ENCODE measurements at regions not wholly inside any gene's neighbourhood (a gene's known extent, or its start where the extent isn't known, plus 50 kb on each side); places are given as distances from the start of the nearest gene placed in this dataset.

GRCh38 chr12:119245904-119246494, 67.3 kb downstream of the HSPB8 start:
- no peaks in the 10 kb centered on the region for H3K4me1 ChIP-seq (ENCODE audit: control insufficient read depth, insufficient read depth, low read length, poor library complexity, severe bottlenecking)
- H3K27me3 ChIP-seq (ENCODE audit: control insufficient read depth, insufficient read depth, low read length): no peaks in the 10 kb centered on the region
- DNase-seq (no peak), ATAC-seq (ENCODE audit: low read depth in 2 of 2) (no peak)
- no peak overlapping the region for H3K27ac ChIP-seq (ENCODE audit: insufficient read depth, low read length, poor library complexity, severe bottlenecking)
- H3K36me3 ChIP-seq (ENCODE audit: control insufficient read depth, insufficient read depth, low read length): no peaks in the 10 kb centered on the region
- Mint-ChIP-seq H3K4me3 (no peak overlapping the region), H3K27ac (no peak overlapping the region), H3K27me3 (peaks cover 11% of the 10 kb centered on the region), H3K36me3 (no peaks in the 10 kb centered on the region), H3K4me1 (no peaks in the 10 kb centered on the region), H3K9me3 (no peaks in the 10 kb centered on the region)
- no peak overlapping the region for H3K4me3 ChIP-seq (ENCODE audit: low read depth, low read length)
- H3K9me3 ChIP-seq (ENCODE audit: control insufficient read depth in 2 of 2, low read length in 2 of 2): no peaks in the 10 kb centered on the region

DNA sequence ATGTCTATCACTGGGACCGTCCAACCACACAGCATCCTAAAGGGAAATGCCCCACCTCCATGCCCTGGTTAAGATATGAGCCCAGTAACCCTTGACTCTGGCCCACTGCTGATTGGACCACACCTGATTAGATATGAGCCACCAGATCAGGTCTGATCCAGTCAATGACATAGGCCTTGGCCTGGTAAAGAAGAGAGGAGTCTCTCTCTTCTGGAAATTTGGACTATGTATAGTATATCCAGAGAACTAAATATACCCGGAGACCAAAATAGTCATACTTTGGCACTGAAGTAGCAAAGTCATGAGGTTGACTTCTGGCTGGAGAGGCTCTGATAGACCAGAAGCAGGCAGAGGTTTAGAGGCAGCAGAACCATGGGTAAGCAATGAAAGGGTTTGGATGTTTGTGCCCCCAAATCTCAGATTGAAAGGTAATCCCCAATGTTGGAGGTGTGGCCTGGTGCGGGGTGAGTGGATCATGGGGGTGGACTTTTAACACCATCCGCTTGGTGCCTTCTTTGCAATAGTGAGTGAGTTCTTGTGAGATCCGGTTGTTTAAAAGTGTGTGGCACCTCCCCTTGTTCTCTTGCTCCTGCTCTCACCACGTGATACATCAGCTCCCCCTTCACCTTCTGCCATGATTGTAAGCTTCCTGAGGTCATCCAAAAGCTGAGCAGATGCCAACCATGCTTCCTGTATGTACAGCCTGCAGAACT, 68.4 kb downstream of the HSPB8 start:
- H3K4me1 ChIP-seq (ENCODE audit: control insufficient read depth, insufficient read depth, low read length, poor library complexity, severe bottlenecking): no peaks in the 10 kb centered on the region

GRCh38 chr12:119247720-119248043, 69.0 kb downstream of the HSPB8 start:
- Histone ChIP-seq H3K27ac (ENCODE audit: insufficient read depth, low read length, poor library complexity, severe bottlenecking) (no peak overlapping the region), H3K4me3 (ENCODE audit: low read depth, low read length) (no peak overlapping the region), H3K4me1 (ENCODE audit: control insufficient read depth, insufficient read depth, low read length, poor library complexity, severe bottlenecking) (no peaks in the 10 kb centered on the region), H3K27me3 (ENCODE audit: control insufficient read depth, insufficient read depth, low read length) (no peaks in the 10 kb centered on the region), H3K9me3 (ENCODE audit: control insufficient read depth in 2 of 2, low read length in 2 of 2) (no peaks in the 10 kb centered on the region), H3K36me3 (ENCODE audit: control insufficient read depth, insufficient read depth, low read length) (no peaks in the 10 kb centered on the region)
- H3K27ac Mint-ChIP-seq: no peak overlapping the region
- DNase-seq (no peak), ATAC-seq (ENCODE audit: low read depth in 2 of 2) (no peak)
- peaks cover 7% of the 10 kb centered on the region for H3K27me3 Mint-ChIP-seq
- H3K4me3 Mint-ChIP-seq: no peak overlapping the region
- no peaks in the 10 kb centered on the region for H3K36me3 Mint-ChIP-seq
- no peaks in the 10 kb centered on the region for H3K4me1 Mint-ChIP-seq
- no peaks in the 10 kb centered on the region for H3K9me3 Mint-ChIP-seq

More for the DNA sequence above, 68.4 kb downstream of the HSPB8 start:
- peaks cover 8% of the 10 kb centered on the region for H3K27me3 Mint-ChIP-seq
- Histone ChIP-seq H3K4me3 (ENCODE audit: low read depth, low read length) (no peak overlapping the region), H3K27me3 (ENCODE audit: control insufficient read depth, insufficient read depth, low read length) (no peaks in the 10 kb centered on the region), H3K36me3 (ENCODE audit: control insufficient read depth, insufficient read depth, low read length) (no peaks in the 10 kb centered on the region), H3K9me3 (ENCODE audit: control insufficient read depth in 2 of 2, low read length in 2 of 2) (no peaks in the 10 kb centered on the region), H3K27ac (ENCODE audit: insufficient read depth, low read length, poor library complexity, severe bottlenecking) (no peak overlapping the region)
- H3K9me3 Mint-ChIP-seq: no peaks in the 10 kb centered on the region
- H3K27ac Mint-ChIP-seq: no peak overlapping the region
- ATAC-seq (ENCODE audit: low read depth in 2 of 2) (no peak), DNase-seq (no peak)
- H3K4me3 Mint-ChIP-seq: no peak overlapping the region
- H3K4me1 Mint-ChIP-seq: no peaks in the 10 kb centered on the region
- no peaks in the 10 kb centered on the region for H3K36me3 Mint-ChIP-seq

- no peak for ATAC-seq (ENCODE audit: low read depth in 2 of 2)
- no peaks in the 10 kb centered on the region for H3K4me1 Mint-ChIP-seq
Observed at GRCh38 chr12:119249383-119250155, 70.8 kb downstream of the HSPB8 start.

DNA sequence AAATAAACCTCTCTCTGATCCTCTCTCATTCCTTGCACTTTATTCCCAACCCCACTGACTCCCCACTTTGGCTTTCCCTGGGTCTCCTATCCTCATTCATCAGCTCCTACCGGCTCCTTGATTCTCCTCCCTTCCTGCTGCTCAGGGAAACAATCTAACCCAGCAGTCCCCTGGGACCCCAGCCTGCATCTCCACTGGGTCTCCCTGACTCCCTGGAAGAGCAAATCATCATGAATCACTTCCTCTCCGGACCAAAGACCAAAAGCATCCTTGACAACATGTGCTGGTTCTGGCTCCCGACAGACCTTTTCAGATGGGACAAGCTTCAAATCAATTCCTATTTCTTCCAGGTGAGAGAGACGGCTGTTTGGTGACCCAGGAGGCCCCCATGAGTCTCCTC, 76.6 kb downstream of the HSPB8 start:
- no peak overlapping the region for H3K4me3 ChIP-seq (ENCODE audit: low read depth, low read length)
- no peak overlapping the region for H3K27ac ChIP-seq (ENCODE audit: insufficient read depth, low read length, poor library complexity, severe bottlenecking)
- no peak for ATAC-seq (ENCODE audit: low read depth in 2 of 2)
- H3K27me3 ChIP-seq (ENCODE audit: control insufficient read depth, insufficient read depth, low read length): no peaks in the 10 kb centered on the region
- no peaks in the 10 kb centered on the region for H3K9me3 ChIP-seq (ENCODE audit: control insufficient read depth in 2 of 2, low read length in 2 of 2)
- H3K4me3 Mint-ChIP-seq: no peak overlapping the region
- no peak overlapping the region for H3K27ac Mint-ChIP-seq
- no peaks in the 10 kb centered on the region for H3K36me3 Mint-ChIP-seq
- peaks cover 6% of the 10 kb centered on the region for H3K27me3 Mint-ChIP-seq
- H3K4me1 ChIP-seq (ENCODE audit: control insufficient read depth, insufficient read depth, low read length, poor library complexity, severe bottlenecking): no peaks in the 10 kb centered on the region
- H3K4me1 Mint-ChIP-seq: peaks cover 0 to 2% (median 0%) of the 10 kb centered on the region in 4 donors
- H3K36me3 ChIP-seq (ENCODE audit: control insufficient read depth, insufficient read depth, low read length): no peaks in the 10 kb centered on the region
- peaks cover 0 to 4% (median 3%) of the 10 kb centered on the region in 7 donors for H3K9me3 Mint-ChIP-seq
- DNase-seq: no peak

More at GRCh38 chr12:119249383-119250155, 70.8 kb downstream of the HSPB8 start:
- H3K27me3 ChIP-seq (ENCODE audit: control insufficient read depth, insufficient read depth, low read length): no peaks in the 10 kb centered on the region
- Mint-ChIP-seq H3K4me3 (no peak overlapping the region), H3K27me3 (peaks cover under 1% of the 10 kb centered on the region), H3K9me3 (no peaks in the 10 kb centered on the region), H3K36me3 (no peaks in the 10 kb centered on the region), H3K27ac (peak overlapping the region in 1 of 3 donors; percentile 38)
- no peak overlapping the region for H3K4me3 ChIP-seq (ENCODE audit: low read depth, low read length)
- no peak overlapping the region for H3K27ac ChIP-seq (ENCODE audit: insufficient read depth, low read length, poor library complexity, severe bottlenecking)
- no peaks in the 10 kb centered on the region for H3K4me1 ChIP-seq (ENCODE audit: control insufficient read depth, insufficient read depth, low read length, poor library complexity, severe bottlenecking)
- DNase-seq: no peak
- H3K9me3 ChIP-seq (ENCODE audit: control insufficient read depth in 2 of 2, low read length in 2 of 2): no peaks in the 10 kb centered on the region
- H3K36me3 ChIP-seq (ENCODE audit: control insufficient read depth, insufficient read depth, low read length): no peaks in the 10 kb centered on the region

- ATAC-seq (ENCODE audit: low read depth in 2 of 2): no peak
Observed at GRCh38 chr12:119258149-119258548, 76.4 kb upstream of the CCDC60 start.

DNA sequence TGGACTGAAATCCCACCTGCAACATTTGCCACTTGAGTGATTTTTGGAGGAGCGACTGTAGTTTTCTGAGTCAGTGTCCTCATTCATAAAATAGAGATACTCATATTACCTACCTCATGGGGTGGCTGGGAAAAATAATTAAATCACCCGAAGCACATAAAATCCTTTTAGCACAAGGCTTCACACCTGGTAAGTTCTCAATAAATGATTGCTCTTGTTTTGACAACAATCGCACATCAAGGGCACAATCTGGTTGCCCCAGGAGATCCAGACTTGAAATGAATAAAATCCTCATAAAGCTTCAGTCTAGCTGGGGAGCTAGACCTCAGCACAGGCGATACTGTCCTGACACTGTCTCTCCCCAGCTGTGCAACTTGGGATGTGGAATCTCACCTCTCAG, 76.0 kb upstream of the CCDC60 start:
- Mint-ChIP-seq H3K4me3 (no peak overlapping the region), H3K9me3 (peaks cover 0 to 13% (median 4%) of the 10 kb centered on the region in 7 donors), H3K4me1 (peaks cover 0 to 2% (median 0%) of the 10 kb centered on the region in 4 donors), H3K36me3 (no peaks in the 10 kb centered on the region), H3K27me3 (peaks cover 6% of the 10 kb centered on the region), H3K27ac (no peak overlapping the region)
- no peaks in the 10 kb centered on the region for H3K36me3 ChIP-seq (ENCODE audit: control insufficient read depth, insufficient read depth, low read length)
- H3K9me3 ChIP-seq (ENCODE audit: control insufficient read depth in 2 of 2, low read length in 2 of 2): no peaks in the 10 kb centered on the region
- H3K27me3 ChIP-seq (ENCODE audit: control insufficient read depth, insufficient read depth, low read length): no peaks in the 10 kb centered on the region
- H3K4me3 ChIP-seq (ENCODE audit: low read depth, low read length): no peak overlapping the region
- no peak for DNase-seq
- no peak for ATAC-seq (ENCODE audit: low read depth in 2 of 2)
- H3K4me1 ChIP-seq (ENCODE audit: control insufficient read depth, insufficient read depth, low read length, poor library complexity, severe bottlenecking): no peaks in the 10 kb centered on the region
- no peak overlapping the region for H3K27ac ChIP-seq (ENCODE audit: insufficient read depth, low read length, poor library complexity, severe bottlenecking)

More at GRCh38 chr12:119258149-119258548, 76.4 kb upstream of the CCDC60 start:
- Mint-ChIP-seq H3K4me3 (no peak overlapping the region), H3K4me1 (peaks cover 0 to 2% (median 0%) of the 10 kb centered on the region in 4 donors), H3K36me3 (no peaks in the 10 kb centered on the region), H3K27me3 (peaks cover 6% of the 10 kb centered on the region), H3K27ac (no peak overlapping the region), H3K9me3 (peaks cover 0 to 9% (median 4%) of the 10 kb centered on the region in 7 donors)
- H3K9me3 ChIP-seq (ENCODE audit: control insufficient read depth in 2 of 2, low read length in 2 of 2): no peaks in the 10 kb centered on the region
- H3K4me3 ChIP-seq (ENCODE audit: low read depth, low read length): no peak overlapping the region
- no peak overlapping the region for H3K27ac ChIP-seq (ENCODE audit: insufficient read depth, low read length, poor library complexity, severe bottlenecking)
- no peak for DNase-seq
- H3K27me3 ChIP-seq (ENCODE audit: control insufficient read depth, insufficient read depth, low read length): no peaks in the 10 kb centered on the region
- no peaks in the 10 kb centered on the region for H3K4me1 ChIP-seq (ENCODE audit: control insufficient read depth, insufficient read depth, low read length, poor library complexity, severe bottlenecking)
- no peaks in the 10 kb centered on the region for H3K36me3 ChIP-seq (ENCODE audit: control insufficient read depth, insufficient read depth, low read length)
